B cell (primary cell): ENCODE measurements at regions not wholly inside any gene's neighbourhood (a gene's known extent, or its start where the extent isn't known, plus 50 kb on each side); places are given as distances from the start of the nearest gene placed in this dataset.

ENCODE experiments used
- EZH2 ChIP-seq: IDR thresholded peaks from 2 replicates; pipeline ENCODE4 v1.6.1; 2012; ENCODE audit warnings: borderline replicate concordance, low read depth, mild to moderate bottlenecking, moderate library complexity, low read length; ENCODE audit not compliant: insufficient read depth, poor library complexity, severe bottlenecking
- TF ChIP-seq, protein P1 (sequence below): fragments of 200-600 bp; IDR thresholded peaks from one replicate; pipeline ENCODE4 v1.8.0; 2022; ENCODE audit warnings: antibody characterized with exemption, mild to moderate bottlenecking

DNA sequence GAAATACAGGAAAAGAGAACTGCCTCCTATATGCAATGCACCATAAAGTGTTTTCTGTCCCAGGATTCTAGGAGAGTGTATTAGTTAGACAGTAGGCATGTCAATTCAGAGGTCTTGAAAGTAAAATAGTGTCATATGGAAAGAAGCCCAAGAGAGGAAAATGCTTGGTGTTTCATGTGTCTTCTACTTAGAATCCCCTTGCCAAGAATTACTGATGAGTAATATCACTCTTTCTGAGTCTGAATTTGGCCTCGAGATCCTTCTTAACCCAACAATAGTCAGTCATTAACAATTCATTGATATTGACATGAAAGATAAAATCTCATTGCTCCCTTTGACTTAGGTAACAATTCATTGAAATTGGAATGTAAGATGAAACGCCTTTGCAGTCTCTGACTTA is 972.2 kb downstream of the TTLL7 start:
- no peak for TF ChIP-seq EZH2
- TF ChIP-seq, protein P1, sequence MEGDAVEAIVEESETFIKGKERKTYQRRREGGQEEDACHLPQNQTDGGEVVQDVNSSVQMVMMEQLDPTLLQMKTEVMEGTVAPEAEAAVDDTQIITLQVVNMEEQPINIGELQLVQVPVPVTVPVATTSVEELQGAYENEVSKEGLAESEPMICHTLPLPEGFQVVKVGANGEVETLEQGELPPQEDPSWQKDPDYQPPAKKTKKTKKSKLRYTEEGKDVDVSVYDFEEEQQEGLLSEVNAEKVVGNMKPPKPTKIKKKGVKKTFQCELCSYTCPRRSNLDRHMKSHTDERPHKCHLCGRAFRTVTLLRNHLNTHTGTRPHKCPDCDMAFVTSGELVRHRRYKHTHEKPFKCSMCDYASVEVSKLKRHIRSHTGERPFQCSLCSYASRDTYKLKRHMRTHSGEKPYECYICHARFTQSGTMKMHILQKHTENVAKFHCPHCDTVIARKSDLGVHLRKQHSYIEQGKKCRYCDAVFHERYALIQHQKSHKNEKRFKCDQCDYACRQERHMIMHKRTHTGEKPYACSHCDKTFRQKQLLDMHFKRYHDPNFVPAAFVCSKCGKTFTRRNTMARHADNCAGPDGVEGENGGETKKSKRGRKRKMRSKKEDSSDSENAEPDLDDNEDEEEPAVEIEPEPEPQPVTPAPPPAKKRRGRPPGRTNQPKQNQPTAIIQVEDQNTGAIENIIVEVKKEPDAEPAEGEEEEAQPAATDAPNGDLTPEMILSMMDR, result no peak
